ENCODE measurements at regions not wholly inside any gene's neighbourhood (a gene's known extent, or its start where the extent isn't known, plus 50 kb on each side); places are given as distances from the start of the nearest gene placed in this dataset.

DNA sequence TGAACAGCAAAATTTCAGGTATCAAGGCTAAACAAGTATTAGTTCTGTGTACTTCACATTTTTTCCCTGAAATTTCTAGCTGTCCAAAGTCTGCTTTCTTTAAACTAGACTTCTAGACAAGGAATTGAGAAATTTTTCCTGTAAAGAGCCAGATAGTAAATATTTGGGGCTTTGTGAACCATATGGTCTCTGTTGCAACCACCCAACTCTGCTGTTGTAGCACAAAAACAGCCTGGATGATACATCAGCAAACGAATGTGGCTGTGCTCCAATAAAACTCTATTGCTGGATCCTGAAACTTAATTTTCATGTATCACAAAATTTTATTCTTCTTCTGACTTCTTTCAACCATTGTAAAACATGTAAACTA, 96.0 kb upstream of the SLC38A4 start:
- H3K36me3 ChIP-seq (ENCODE audit: low read length): no peaks in the 10 kb centered on the region
- H3K27me3 ChIP-seq (ENCODE audit: low read length): no peaks in the 10 kb centered on the region; the same call in 1 of the 2 replicates
- no peaks in the 10 kb centered on the region for H3K79me2 ChIP-seq (ENCODE audit: insufficient read depth, low read length)
- no peak overlapping the region for H2AFZ ChIP-seq (ENCODE audit: low read depth, low read length, severe bottlenecking)
- H4K20me1 ChIP-seq (ENCODE audit: low read depth, low read length): no peaks in the 10 kb centered on the region
- no peaks in the 10 kb centered on the region for H3K9me3 ChIP-seq (ENCODE audit: insufficient read depth, low read length)
- TF ChIP-seq CTCF (IDR thresholded peaks at IDR 0.05; ENCODE audit: insufficient read depth, low read length, poor library complexity, severe bottlenecking) (no peak), EZH2phosphoT487 (conservative IDR thresholded peaks at IDR 0.05; ENCODE audit: low read length) (no peak)
- no peaks in the 10 kb centered on the region for H3F3A ChIP-seq (ENCODE audit: insufficient read depth)
- H3K9me2 ChIP-seq (replicated peaks; ENCODE audit: insufficient read depth, low read length): no peaks in the 10 kb centered on the region
- no peak overlapping the region for H3K4me3 ChIP-seq (ENCODE audit: insufficient read depth, low read length, poor library complexity, severe bottlenecking)
- H3K4me2 ChIP-seq (ENCODE audit: low read depth, low read length, poor library complexity, severe bottlenecking): no peak overlapping the region
- H3K9ac ChIP-seq (ENCODE audit: low read length): no peak overlapping the region
- H3K27ac ChIP-seq (ENCODE audit: low read depth, low read length): no peak overlapping the region

DNA sequence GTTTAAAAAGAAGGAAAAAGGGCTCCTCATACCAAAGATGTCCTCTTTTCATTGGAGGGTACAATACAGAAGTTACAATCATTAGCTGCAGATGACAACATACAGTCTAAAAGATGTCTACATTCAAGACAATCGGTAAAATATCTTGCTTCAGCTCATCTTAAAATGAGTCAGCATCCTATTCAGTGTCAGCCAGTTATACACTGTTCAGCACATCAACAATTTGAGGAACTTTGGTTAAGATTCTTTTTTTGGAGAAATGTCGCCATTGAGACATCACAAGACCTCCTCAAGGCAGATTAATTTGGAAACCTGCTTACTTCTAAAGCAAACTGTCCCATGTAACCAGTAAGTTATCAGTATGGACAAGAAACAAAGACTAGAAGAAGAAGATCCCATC, 100.7 kb upstream of the SLC38A4 start:
- TF ChIP-seq CTCF (IDR thresholded peaks at IDR 0.05; ENCODE audit: insufficient read depth, low read length, poor library complexity, severe bottlenecking) (no peak), EZH2phosphoT487 (conservative IDR thresholded peaks at IDR 0.05; ENCODE audit: low read length) (no peak)
- H4K20me1 ChIP-seq (ENCODE audit: low read depth, low read length): no peaks in the 10 kb centered on the region
- no peaks in the 10 kb centered on the region for H3K9me2 ChIP-seq (replicated peaks; ENCODE audit: insufficient read depth, low read length)
- H3K36me3 ChIP-seq (ENCODE audit: low read length): no peaks in the 10 kb centered on the region
- no peak overlapping the region for H2AFZ ChIP-seq (ENCODE audit: low read depth, low read length, severe bottlenecking)
- H3K4me2 ChIP-seq (ENCODE audit: low read depth, low read length, poor library complexity, severe bottlenecking): no peak overlapping the region
- no peak overlapping the region for H3K4me3 ChIP-seq (ENCODE audit: insufficient read depth, low read length, poor library complexity, severe bottlenecking)
- no peak overlapping the region for H3K27ac ChIP-seq (ENCODE audit: low read depth, low read length)
- no peaks in the 10 kb centered on the region for H3F3A ChIP-seq (ENCODE audit: insufficient read depth)
- no peaks in the 10 kb centered on the region for H3K79me2 ChIP-seq (ENCODE audit: insufficient read depth, low read length)
- H3K9ac ChIP-seq (ENCODE audit: low read length): no peak overlapping the region
- H3K9me3 ChIP-seq (ENCODE audit: insufficient read depth, low read length): no peaks in the 10 kb centered on the region
- H3K27me3 ChIP-seq (ENCODE audit: low read length): no peaks in the 10 kb centered on the region; the same call in 1 of the 2 replicates

- TF ChIP-seq CTCF (IDR thresholded peaks at IDR 0.05; ENCODE audit: insufficient read depth, low read length, poor library complexity, severe bottlenecking) (no peak), EZH2phosphoT487 (conservative IDR thresholded peaks at IDR 0.05; ENCODE audit: low read length) (no peak)
- Histone ChIP-seq H3K27me3 (ENCODE audit: low read length) (no peaks in the 10 kb centered on the region), H3K79me2 (ENCODE audit: insufficient read depth, low read length) (no peaks in the 10 kb centered on the region), H3F3A (ENCODE audit: insufficient read depth) (no peaks in the 10 kb centered on the region), H2AFZ (ENCODE audit: low read depth, low read length, severe bottlenecking) (no peak overlapping the region), H3K27ac (ENCODE audit: low read depth, low read length) (no peak overlapping the region), H3K4me2 (ENCODE audit: low read depth, low read length, poor library complexity, severe bottlenecking) (no peak overlapping the region), H3K9ac (ENCODE audit: low read length) (no peak overlapping the region), H3K9me2 (replicated peaks; ENCODE audit: insufficient read depth, low read length) (no peaks in the 10 kb centered on the region), H3K9me3 (ENCODE audit: insufficient read depth, low read length) (no peaks in the 10 kb centered on the region), H4K20me1 (ENCODE audit: low read depth, low read length) (no peaks in the 10 kb centered on the region), H3K4me3 (ENCODE audit: insufficient read depth, low read length, poor library complexity, severe bottlenecking) (no peak overlapping the region), H3K36me3 (ENCODE audit: low read length) (no peaks in the 10 kb centered on the region)
Measured at GRCh38 chr12:46930101-46930500, 104.3 kb upstream of the SLC38A4 start.

DNA sequence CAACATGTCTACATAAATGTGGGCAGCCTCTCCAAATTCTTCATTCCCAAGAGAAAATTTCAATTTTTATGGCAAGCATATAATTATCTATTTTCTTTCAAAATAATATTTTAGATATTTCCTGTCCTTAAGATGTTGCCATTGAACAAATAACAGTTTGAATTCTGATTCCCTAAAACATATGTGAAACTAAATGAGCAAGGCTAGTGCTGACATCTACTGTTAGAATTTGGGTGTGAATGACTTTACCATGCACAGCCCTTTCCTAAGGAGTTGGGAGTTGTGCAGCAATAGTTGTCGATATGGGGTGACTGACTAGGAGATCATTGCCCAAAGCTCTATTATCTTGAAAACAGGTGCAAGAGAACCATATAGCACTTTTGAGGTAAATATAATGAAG, 108.2 kb upstream of the SLC38A4 start:
- Histone ChIP-seq H3K4me2 (ENCODE audit: low read depth, low read length, poor library complexity, severe bottlenecking) (no peak overlapping the region), H3K9ac (ENCODE audit: low read length) (no peak overlapping the region)

More for the DNA sequence above, 108.2 kb upstream of the SLC38A4 start:
- Histone ChIP-seq H4K20me1 (ENCODE audit: low read depth, low read length) (no peaks in the 10 kb centered on the region), H3K27me3 (ENCODE audit: low read length) (no peaks in the 10 kb centered on the region), H3F3A (ENCODE audit: insufficient read depth) (no peaks in the 10 kb centered on the region), H3K9me2 (replicated peaks; ENCODE audit: insufficient read depth, low read length) (no peaks in the 10 kb centered on the region), H3K27ac (ENCODE audit: low read depth, low read length) (no peak overlapping the region), H3K9me3 (ENCODE audit: insufficient read depth, low read length) (no peaks in the 10 kb centered on the region), H3K4me3 (ENCODE audit: insufficient read depth, low read length, poor library complexity, severe bottlenecking) (no peak overlapping the region), H3K36me3 (ENCODE audit: low read length) (no peaks in the 10 kb centered on the region), H3K79me2 (ENCODE audit: insufficient read depth, low read length) (no peaks in the 10 kb centered on the region), H2AFZ (ENCODE audit: low read depth, low read length, severe bottlenecking) (no peak overlapping the region)
- TF ChIP-seq CTCF (IDR thresholded peaks at IDR 0.05; ENCODE audit: insufficient read depth, low read length, poor library complexity, severe bottlenecking) (no peak), EZH2phosphoT487 (conservative IDR thresholded peaks at IDR 0.05; ENCODE audit: low read length) (no peak)

Data from SU-DHL-6 (cell line).